Transverse colon (tissue), 4 donors: ENCODE measurements at regions not wholly inside any gene's neighbourhood (a gene's known extent, or its start where the extent isn't known, plus 50 kb on each side); places are given as distances from the start of the nearest gene placed in this dataset.

Experiments used
- DNase-seq: peaks from one replicate; pipeline ENCODE4 v3.0.0-alpha.2; 2019
- H3K27ac ChIP-seq, 4 donors: fragments of 200-600 bp; sonication (generic); 2 replicates each; pipeline ENCODE4 v1.5.1; 2016 to 2018; ENCODE audit warnings: inconsistent platforms in 4 of 4
- H3K27me3 ChIP-seq: fragments of 200-600 bp; sonication (generic); 2 replicates; pipeline ENCODE4 v1.5.1; 2017; ENCODE audit warnings: inconsistent platforms
- H3K36me3 ChIP-seq, 4 donors: fragments of 200-600 bp; sonication (generic); 2 replicates each; pipeline ENCODE4 v1.5.1; 2017 to 2019; ENCODE audit warnings: inconsistent platforms in 4 of 4
- H3K4me1 ChIP-seq, 4 donors: fragments of 200-600 bp; sonication (generic); 2 replicates each; pipeline ENCODE4 v1.5.1; 2017 to 2020; ENCODE audit warnings: inconsistent platforms in 4 of 4
- H3K4me3 ChIP-seq, 4 donors: fragments of 200-600 bp; sonication (generic); 1 replicate in 1 of 4; 2 replicates in 3 of 4; pipeline versions ENCODE4 v1.5.1 to v1.6.1; 2017 to 2019; ENCODE audit warnings: inconsistent platforms in 4 of 4
- H3K9me3 ChIP-seq, 2 donors: fragments of 200-600 bp; sonication (generic); 2 replicates each; pipeline ENCODE4 v1.5.1; 2017 to 2019; ENCODE audit warnings: inconsistent platforms in 2 of 2
- CTCF ChIP-seq, 5 experiments: fragments of 200-600 bp in 3 of 5; fragments of 450-650 bp in 2 of 5; sonication (generic) in 3 of 5; IDR thresholded peaks; 1 replicate in 2 of 5; 2 replicates in 3 of 5; pipeline ENCODE4 v1.5.1; 2016 to 2017; ENCODE audit warnings: antibody characterized with exemption in 5 of 5, inconsistent platforms in 3 of 5, mild to moderate bottlenecking in 2 of 5, moderate library complexity in 1 of 5
- EP300 ChIP-seq: sonication (generic); formaldehyde crosslinking; IDR thresholded peaks from one replicate; pipeline ENCODE4 v1.6.1; 2017; ENCODE audit warnings: antibody characterized with exemption, low read depth
- POLR2A ChIP-seq: fragments of 450-650 bp; IDR thresholded peaks from one replicate; pipeline ENCODE4 v1.6.1; 2016; ENCODE audit warnings: antibody characterized with exemption, mild to moderate bottlenecking, moderate library complexity
- POLR2AphosphoS5 ChIP-seq, 3 donors: sonication (generic); formaldehyde crosslinking; IDR thresholded peaks; one replicate each; pipeline ENCODE4 v1.6.1; 2016; ENCODE audit warnings: antibody characterized with exemption in 3 of 3
- WGBS, 2 donors: methylation state at CpG; one replicate each; pipeline ENCODE4 v1.1.5; 2018; ENCODE audit warnings: low coverage in 1 of 2; 5-methylcytosine and 5-hydroxymethylcytosine counted together
- in situ Hi-C, 4 donors: fragments of 200-750 bp; cut with MboI; loops; one replicate each; pipeline versions ENCODE4 v1.15.0 to v1.15.1; 2017; ENCODE audit warnings: low sequenced_read_pairs in 3 of 4, low pct_ligation_motif_present in 1 of 4, low pct_unique_long_range_greater_than_20kb in 1 of 4
- intact Hi-C: fragments of 100-400 bp; cut with DNase I; formaldehyde crosslinking; loops from one replicate; pipeline ENCODE4 v1.15.1; 2023; ENCODE audit warnings: low total_unique reads

GRCh38 chr2:62334440-62335058, 138.6 kb downstream of the B3GNT2 start:
- no peaks in the 10 kb centered on the region for H3K9me3 ChIP-seq
- H3K4me1 ChIP-seq = no peaks in the 10 kb centered on the region
- intact Hi-C loops = no loop called here
- H3K4me3 ChIP-seq = no peak overlapping the region
- in situ Hi-C loops = no loop called here
- WGBS, 2 donors = 86 to 93% methylated on average over 6 of the region's 6 CpGs
- no peaks in the 10 kb centered on the region for H3K27me3 ChIP-seq
- no peak for DNase-seq
- H3K36me3 ChIP-seq = no peaks in the 10 kb centered on the region
- H3K27ac ChIP-seq = no peak overlapping the region
- TF ChIP-seq CTCF (IDR thresholded peaks at IDR 0.05) (no peak), POLR2A (no peak), POLR2AphosphoS5 (IDR thresholded peaks at IDR 0.05) (no peak), EP300 (no peak)

- no peaks in the 10 kb centered on the region for H3K4me1 ChIP-seq
- H3K4me3 ChIP-seq = no peak overlapping the region
- no peak overlapping the region for H3K27ac ChIP-seq
- intact Hi-C loops = no loop called here
- TF ChIP-seq POLR2AphosphoS5 (IDR thresholded peaks at IDR 0.05) (no peak), EP300 (no peak), CTCF (IDR thresholded peaks at IDR 0.05) (no peak), POLR2A (no peak)
- 46 to 66% methylated on average over 4 of the region's 4 CpGs for WGBS, 2 donors
- no peaks in the 10 kb centered on the region for H3K9me3 ChIP-seq
- no peaks in the 10 kb centered on the region for H3K27me3 ChIP-seq
- in situ Hi-C loops = no loop called here
- DNase-seq = no peak
- no peaks in the 10 kb centered on the region for H3K36me3 ChIP-seq
Observed at GRCh38 chr2:62334009-62334408, 138.1 kb downstream of the B3GNT2 start.

- WGBS, 2 donors = 100% methylated on average over 1 of the region's 1 CpG; no CpG with 5 or more reads in 1 of the 2 donors
Observed at GRCh38 chr2:62330959-62331358, 135.0 kb downstream of the B3GNT2 start.

GRCh38 chr2:62329797-62330196, 133.9 kb downstream of the B3GNT2 start:
- Histone ChIP-seq H3K36me3 (no peaks in the 10 kb centered on the region), H3K4me3 (no peak overlapping the region), H3K27me3 (no peaks in the 10 kb centered on the region), H3K9me3 (no peaks in the 10 kb centered on the region), H3K4me1 (no peaks in the 10 kb centered on the region), H3K27ac (no peak overlapping the region)
- no peak for DNase-seq
- 78 to 100% methylated on average over 1 to 5 of the region's 5 CpGs for WGBS, 2 donors
- no peak for TF ChIP-seq EP300
- TF ChIP-seq POLR2AphosphoS5 (IDR thresholded peaks at IDR 0.05) = no peak
- no peak for TF ChIP-seq CTCF (IDR thresholded peaks at IDR 0.05)
- TF ChIP-seq POLR2A = no peak
- intact Hi-C loops = no loop called here
- in situ Hi-C loops = no loop called here

More at GRCh38 chr2:62330959-62331358, 135.0 kb downstream of the B3GNT2 start:
- no peaks in the 10 kb centered on the region for H3K4me1 ChIP-seq
- no peak for TF ChIP-seq POLR2AphosphoS5 (IDR thresholded peaks at IDR 0.05)
- no peak for TF ChIP-seq EP300
- TF ChIP-seq POLR2A = no peak
- no peak for TF ChIP-seq CTCF (IDR thresholded peaks at IDR 0.05)
- H3K9me3 ChIP-seq = no peaks in the 10 kb centered on the region
- DNase-seq = no peak
- H3K27me3 ChIP-seq = no peaks in the 10 kb centered on the region
- H3K36me3 ChIP-seq = no peaks in the 10 kb centered on the region
- in situ Hi-C loops (no loop called here), intact Hi-C loops (no loop called here)
- no peak overlapping the region for H3K4me3 ChIP-seq
- H3K27ac ChIP-seq = no peak overlapping the region
